ENCODE measurements at regions not wholly inside any gene's neighbourhood (a gene's known extent, or its start where the extent isn't known, plus 50 kb on each side); places are given as distances from the start of the nearest gene placed in this dataset.
"Not testable (repeated sequence)": the region's sequence is repeated elsewhere in the genome, so short reads cannot be mapped to it uniquely, and the experiment has no call there.

- no peaks in the 10 kb centered on the region for H3K4me1 Mint-ChIP-seq
- H3K27me3 Mint-ChIP-seq: no peaks in the 10 kb centered on the region
- no peaks in the 10 kb centered on the region for H3K9me3 Mint-ChIP-seq
- H3K27ac Mint-ChIP-seq: no peak overlapping the region
- DNase-seq: no peak
- CTCF ChIA-PET: no interaction called here
- no peak overlapping the region for H3K4me3 Mint-ChIP-seq
- H3K36me3 Mint-ChIP-seq: no peaks in the 10 kb centered on the region
Observed at GRCh38 chr5:101662263-101662662, 633.8 kb downstream of the SLCO4C1 start.

GRCh38 chr5:101658433-101658832 lies 637.7 kb downstream of the SLCO4C1 start:
- Mint-ChIP-seq H3K27ac (no peak overlapping the region), H3K27me3 (no peaks in the 10 kb centered on the region), H3K4me1 (no peaks in the 10 kb centered on the region), H3K9me3 (no peaks in the 10 kb centered on the region), H3K36me3 (no peaks in the 10 kb centered on the region), H3K4me3 (no peak overlapping the region)
- no peak for DNase-seq
- CTCF ChIA-PET: no interaction called here

- H3K4me3 Mint-ChIP-seq: no peak overlapping the region
- CTCF ChIA-PET: no interaction called here
- H3K27ac Mint-ChIP-seq: no peak overlapping the region
- no peak for DNase-seq
- no peaks in the 10 kb centered on the region for H3K9me3 Mint-ChIP-seq
- H3K27me3 Mint-ChIP-seq: no peaks in the 10 kb centered on the region
- H3K36me3 Mint-ChIP-seq: no peaks in the 10 kb centered on the region
- H3K4me1 Mint-ChIP-seq: no peaks in the 10 kb centered on the region
Observed at GRCh38 chr5:101653996-101654395, 642.1 kb downstream of the SLCO4C1 start.

GRCh38 chr5:101647861-101648260 lies 648.2 kb downstream of the SLCO4C1 start:
- Mint-ChIP-seq H3K4me1 (no peaks in the 10 kb centered on the region), H3K36me3 (no peaks in the 10 kb centered on the region), H3K27ac (no peak overlapping the region), H3K4me3 (no peak overlapping the region), H3K27me3 (no peaks in the 10 kb centered on the region), H3K9me3 (no peaks in the 10 kb centered on the region)
- no peak for DNase-seq
- CTCF ChIA-PET: no interaction called here

- H3K4me3 Mint-ChIP-seq: no peak overlapping the region
- H3K9me3 Mint-ChIP-seq: no peaks in the 10 kb centered on the region
- DNase-seq: no peak
- CTCF ChIA-PET: no interaction called here
- no peaks in the 10 kb centered on the region for H3K27me3 Mint-ChIP-seq
- no peaks in the 10 kb centered on the region for H3K36me3 Mint-ChIP-seq
- no peaks in the 10 kb centered on the region for H3K4me1 Mint-ChIP-seq
- H3K27ac Mint-ChIP-seq: no peak overlapping the region
Observed at GRCh38 chr5:101643794-101644193, 652.3 kb downstream of the SLCO4C1 start.

- Mint-ChIP-seq H3K27me3 (no peaks in the 10 kb centered on the region), H3K4me1 (no peaks in the 10 kb centered on the region), H3K27ac (no peak overlapping the region), H3K4me3 (no peak overlapping the region), H3K9me3 (no peaks in the 10 kb centered on the region), H3K36me3 (no peaks in the 10 kb centered on the region)
- CTCF ChIA-PET: no interaction called here
- no peak for DNase-seq
Observed at GRCh38 chr5:101637599-101637998, 658.5 kb downstream of the SLCO4C1 start.

- H3K27me3 Mint-ChIP-seq, H3K36me3 Mint-ChIP-seq, DNase-seq, H3K27ac Mint-ChIP-seq, H3K9me3 Mint-ChIP-seq, CTCF ChIA-PET, H3K4me3 Mint-ChIP-seq, H3K4me1 Mint-ChIP-seq: not testable (repeated sequence)
Observed at GRCh38 chr5:101627770-101628169, 668.3 kb downstream of the SLCO4C1 start.

- H3K27me3 Mint-ChIP-seq: no peaks in the 10 kb centered on the region
- CTCF ChIA-PET: no interaction called here
- no peaks in the 10 kb centered on the region for H3K9me3 Mint-ChIP-seq
- no peak overlapping the region for H3K4me3 Mint-ChIP-seq
- no peak for DNase-seq
- H3K27ac Mint-ChIP-seq: no peak overlapping the region
- no peaks in the 10 kb centered on the region for H3K36me3 Mint-ChIP-seq
- H3K4me1 Mint-ChIP-seq: no peaks in the 10 kb centered on the region
Observed at GRCh38 chr5:101626572-101626971, 669.5 kb downstream of the SLCO4C1 start.

GRCh38 chr5:101611039-101611438 lies 685.0 kb downstream of the SLCO4C1 start:
- CTCF ChIA-PET: no interaction called here

GRCh38 chr5:101608322-101608721 lies 687.8 kb downstream of the SLCO4C1 start:
- no peak for DNase-seq
- H3K27ac Mint-ChIP-seq: no peak overlapping the region
- H3K27me3 Mint-ChIP-seq: no peaks in the 10 kb centered on the region
- H3K9me3 Mint-ChIP-seq: no peaks in the 10 kb centered on the region
- H3K4me3 Mint-ChIP-seq: no peak overlapping the region
- H3K36me3 Mint-ChIP-seq: no peaks in the 10 kb centered on the region
- CTCF ChIA-PET: no interaction called here
- H3K4me1 Mint-ChIP-seq: no peaks in the 10 kb centered on the region

More at GRCh38 chr5:101611039-101611438, 685.0 kb downstream of the SLCO4C1 start:
- H3K4me3 Mint-ChIP-seq: no peak overlapping the region
- no peaks in the 10 kb centered on the region for H3K27me3 Mint-ChIP-seq
- no peak for DNase-seq
- H3K4me1 Mint-ChIP-seq: no peaks in the 10 kb centered on the region
- no peak overlapping the region for H3K27ac Mint-ChIP-seq
- H3K9me3 Mint-ChIP-seq: no peaks in the 10 kb centered on the region
- H3K36me3 Mint-ChIP-seq: no peaks in the 10 kb centered on the region

GRCh38 chr5:101605700-101606099 lies 690.4 kb downstream of the SLCO4C1 start:
- no peak overlapping the region for H3K27ac Mint-ChIP-seq

GRCh38 chr5:101600614-101601013 lies 695.5 kb downstream of the SLCO4C1 start:
- Mint-ChIP-seq H3K27me3 (no peaks in the 10 kb centered on the region), H3K4me3 (no peak overlapping the region), H3K36me3 (no peaks in the 10 kb centered on the region), H3K9me3 (no peaks in the 10 kb centered on the region), H3K4me1 (no peaks in the 10 kb centered on the region), H3K27ac (no peak overlapping the region)
- DNase-seq: no peak
- CTCF ChIA-PET: interaction anchor here (0.6 kb wide), 1 partner anchor 427 kb away, joined by 3 read pairs; no protein-coding TSS in a partner anchor

More at GRCh38 chr5:101605700-101606099, 690.4 kb downstream of the SLCO4C1 start:
- no peaks in the 10 kb centered on the region for H3K4me1 Mint-ChIP-seq
- H3K36me3 Mint-ChIP-seq: no peaks in the 10 kb centered on the region
- H3K4me3 Mint-ChIP-seq: no peak overlapping the region
- no peaks in the 10 kb centered on the region for H3K9me3 Mint-ChIP-seq
- H3K27me3 Mint-ChIP-seq: no peaks in the 10 kb centered on the region
- no peak for DNase-seq
- CTCF ChIA-PET: no interaction called here

GRCh38 chr5:101590384-101590783 lies 687.3 kb upstream of the ST8SIA4 start:
- Mint-ChIP-seq H3K27me3 (no peaks in the 10 kb centered on the region), H3K4me1 (no peaks in the 10 kb centered on the region), H3K4me3 (no peak overlapping the region), H3K27ac (no peak overlapping the region), H3K9me3 (peaks cover 3% of the 10 kb centered on the region), H3K36me3 (no peaks in the 10 kb centered on the region)
- DNase-seq: no peak
- CTCF ChIA-PET: no interaction called here

GRCh38 chr5:101585366-101585765 lies 682.3 kb upstream of the ST8SIA4 start:
- CTCF ChIA-PET: no interaction called here

GRCh38 chr5:101580591-101580990 lies 677.5 kb upstream of the ST8SIA4 start:
- no peak for DNase-seq
- CTCF ChIA-PET: no interaction called here
- H3K27ac Mint-ChIP-seq: no peak overlapping the region
- H3K4me1 Mint-ChIP-seq: no peaks in the 10 kb centered on the region
- no peaks in the 10 kb centered on the region for H3K36me3 Mint-ChIP-seq
- H3K27me3 Mint-ChIP-seq: no peaks in the 10 kb centered on the region
- no peak overlapping the region for H3K4me3 Mint-ChIP-seq
- peaks cover 2% of the 10 kb centered on the region for H3K9me3 Mint-ChIP-seq

More at GRCh38 chr5:101585366-101585765, 682.3 kb upstream of the ST8SIA4 start:
- Mint-ChIP-seq H3K4me3 (no peak overlapping the region), H3K9me3 (peaks cover 5% of the 10 kb centered on the region), H3K27ac (no peak overlapping the region), H3K36me3 (no peaks in the 10 kb centered on the region), H3K4me1 (no peaks in the 10 kb centered on the region), H3K27me3 (no peaks in the 10 kb centered on the region)
- DNase-seq: no peak

GRCh38 chr5:101574017-101574416 lies 670.9 kb upstream of the ST8SIA4 start:
- H3K27me3 Mint-ChIP-seq: no peaks in the 10 kb centered on the region

More at GRCh38 chr5:101574017-101574416, 670.9 kb upstream of the ST8SIA4 start:
- H3K9me3 Mint-ChIP-seq: no peaks in the 10 kb centered on the region
- CTCF ChIA-PET: no interaction called here
- no peak overlapping the region for H3K4me3 Mint-ChIP-seq
- no peaks in the 10 kb centered on the region for H3K4me1 Mint-ChIP-seq
- no peak overlapping the region for H3K27ac Mint-ChIP-seq
- no peaks in the 10 kb centered on the region for H3K36me3 Mint-ChIP-seq
- no peak for DNase-seq
